GM12878 (cell line): ENCODE measurements at regions not wholly inside any gene's neighbourhood (a gene's known extent, or its start where the extent isn't known, plus 50 kb on each side); places are given as distances from the start of the nearest gene placed in this dataset.
A peak's percentile ranks its signal among the peaks of the same experiment; 100 is the strongest.

Experiments
- ATAC-seq: fragments of 200-7000 bp; cut with Tn5 transposase; 3 replicates; pipeline ENCODE4 v1.9.1; 2020; ENCODE audit warnings: mild to moderate bottlenecking, moderate library complexity
- BruUV-seq: library from RNA; stranded (reverse); fragments of 400-500 nt; replicated peaks from 2 replicates; lab custom pipeline; 2021; lab: Mats Ljungman, UMichigan
- CTCF ChIA-PET: fragments of 300-600 bp; sonication (Branson Sonifier 250); formaldehyde crosslinking; extraction: SDS; loops from one replicate; lab custom pipeline; 2021; ENCODE audit warnings: inconsistent platforms; lab: Yijun Ruan, JAX
- POLR2A ChIA-PET: fragments of 350-600 bp; formaldehyde crosslinking; extraction: SDS; loops from one replicate; lab custom pipeline; 2021; ENCODE audit warnings: inconsistent platforms; lab: Charles Lee
- RAD21 ChIA-PET: fragments of 300-600 bp; sonication (Branson Sonifier 250); formaldehyde crosslinking; loops from one replicate; lab custom pipeline; 2023; ENCODE audit warnings: antibody characterized with exemption; ENCODE audit not compliant: unreplicated experiment; lab: Charles Lee
- SMC1A ChIA-PET: fragments of 300-600 bp; sonication (Branson Sonifier 250); formaldehyde crosslinking; loops from one replicate; lab custom pipeline; 2023; ENCODE audit not compliant: unreplicated experiment, uncharacterized antibody; lab: Charles Lee
- DNase-seq: peaks from one replicate; pipeline ENCODE4 v3.0.0-alpha.2; 2011; ENCODE audit warnings: low read depth, low spot score
- FAIRE-seq: peaks from 3 replicates; lab custom pipeline; 2011; peaks lifted over from hg19 to GRCh38; lab: Jason Lieb, UNC
- H2AFZ ChIP-seq: 2 replicates; pipeline ENCODE4 v1.6.0; 2011; ENCODE audit warnings: low read depth, low read length, control low read depth; ENCODE audit not compliant: control insufficient read depth
- H3K27ac ChIP-seq: 2 replicates; pipeline ENCODE4 v1.5.1; 2011; ENCODE audit warnings: control low read depth; ENCODE audit not compliant: control insufficient read depth, insufficient read depth
- H3K27me3 ChIP-seq, 2 experiments: replicated peaks in 1 of 2; 2 replicates each; pipeline versions ENCODE4 v1.6.0 to v1.6.1; 2011; ENCODE audit warnings: low read length in 1 of 2; ENCODE audit not compliant: control insufficient read depth in 2 of 2, insufficient read depth in 2 of 2
- H3K36me3 ChIP-seq, 2 experiments: 2 replicates each; pipeline ENCODE4 v1.5.1; 2011; ENCODE audit warnings: low read length in 1 of 2; ENCODE audit not compliant: control insufficient read depth in 2 of 2, insufficient read depth in 2 of 2
- H3K4me1 ChIP-seq: 2 replicates; pipeline ENCODE4 v1.6.1; 2011; ENCODE audit warnings: mild to moderate bottlenecking, low read length, moderate library complexity, mixed read lengths; ENCODE audit not compliant: control insufficient read depth, insufficient read depth
- H3K4me2 ChIP-seq: 2 replicates; pipeline ENCODE4 v1.6.0; 2011; ENCODE audit warnings: control low read depth; ENCODE audit not compliant: control insufficient read depth, insufficient read depth
- H3K4me3 ChIP-seq: fragments of 200-600 bp; sonication (generic); 2 replicates; pipeline ENCODE4 v1.5.1; 2016
- H3K79me2 ChIP-seq: 2 replicates; pipeline ENCODE4 v1.6.0; 2011; ENCODE audit warnings: low read length; ENCODE audit not compliant: control insufficient read depth, insufficient read depth
- H3K9ac ChIP-seq: 2 replicates; pipeline ENCODE4 v1.8.0; 2011; ENCODE audit warnings: low read length, control low read depth, mixed read lengths; ENCODE audit not compliant: control insufficient read depth, insufficient read depth
- H3K9me3 ChIP-seq: replicated peaks from 3 replicates; pipeline ENCODE4 v1.5.1; 2011; ENCODE audit warnings: mild to moderate bottlenecking, low read length; ENCODE audit not compliant: control insufficient read depth, insufficient read depth
- H4K20me1 ChIP-seq: 2 replicates; pipeline ENCODE4 v1.6.0; 2011; ENCODE audit not compliant: control insufficient read depth, insufficient read depth
- ATF7 ChIP-seq: fragments of 450-650 bp; IDR thresholded peaks from 2 replicates; pipeline ENCODE4 v1.6.1; 2016; ENCODE audit warnings: low read depth, mild to moderate bottlenecking
- BHLHE40 ChIP-seq, 2 experiments: fragments of 450-650 bp in 1 of 2; IDR thresholded peaks; 2 replicates each; pipeline ENCODE4 v1.6.1; 2011 to 2017; ENCODE audit warnings: low read depth in 2 of 2, borderline replicate concordance in 1 of 2, improper control_type of control experiment in 1 of 2, low read length in 1 of 2, mild to moderate bottlenecking in 1 of 2
- CBX3 ChIP-seq: fragments of 200-600 bp; sonication (generic); IDR thresholded peaks from 2 replicates; pipeline ENCODE4 v1.6.1; 2016; ENCODE audit warnings: low read depth, borderline replicate concordance
- EGR1 ChIP-seq, 2 experiments: IDR thresholded peaks; 1 replicate in 1 of 2; 2 replicates in 1 of 2; pipeline ENCODE4 v1.6.1; 2011 to 2012; ENCODE audit warnings: low read depth in 2 of 2, low read length in 2 of 2, borderline replicate concordance in 1 of 2, mild to moderate bottlenecking in 1 of 2, moderate library complexity in 1 of 2
- EZH2 ChIP-seq: IDR thresholded peaks from 2 replicates; pipeline ENCODE4 v1.6.1; 2012; ENCODE audit warnings: low read depth, mild to moderate bottlenecking, control low read depth, inconsistent platforms, low read length, borderline replicate concordance; ENCODE audit not compliant: control insufficient read depth
- FOXK2 ChIP-seq: fragments of 450-650 bp; IDR thresholded peaks from 2 replicates; pipeline ENCODE4 v1.6.1; 2017; ENCODE audit warnings: mild to moderate bottlenecking, moderate library complexity
- KAT2A ChIP-seq: conservative IDR thresholded peaks from 2 replicates; pipeline ENCODE4 v1.6.1; 2011; ENCODE audit warnings: low read depth, low read length; ENCODE audit not compliant: control insufficient read depth
- NR2C2 ChIP-seq: IDR thresholded peaks from 2 replicates; pipeline ENCODE4 v1.6.1; 2011; ENCODE audit warnings: borderline replicate concordance, low read depth; ENCODE audit not compliant: control insufficient read depth, insufficient read length
- NR2F1 ChIP-seq: fragments of 450-650 bp; conservative IDR thresholded peaks from 2 replicates; pipeline ENCODE4 v1.6.1; 2017; ENCODE audit warnings: mild to moderate bottlenecking
- POLR2A ChIP-seq: IDR thresholded peaks from 2 replicates; pipeline ENCODE4 v1.6.1; 2011; ENCODE audit warnings: low read depth, mild to moderate bottlenecking, low read length
- RAD51 ChIP-seq: fragments of 450-650 bp; IDR thresholded peaks from 2 replicates; pipeline ENCODE4 v1.6.1; 2016; ENCODE audit warnings: moderate library complexity, mild to moderate bottlenecking, inconsistent platforms
- RELB ChIP-seq: fragments of 450-650 bp; IDR thresholded peaks from 2 replicates; pipeline ENCODE4 v1.6.1; 2017; ENCODE audit warnings: low read depth, mild to moderate bottlenecking, moderate library complexity
- SRF ChIP-seq, 2 experiments: IDR thresholded peaks; 2 replicates each; pipeline ENCODE4 v1.6.1; 2011; ENCODE audit warnings: low read depth in 2 of 2, low read length in 2 of 2, mild to moderate bottlenecking in 1 of 2, moderate library complexity in 1 of 2
- SUZ12 ChIP-seq: fragments of 200-600 bp; sonication (generic); IDR thresholded peaks from one replicate; pipeline ENCODE4 v1.6.1; 2018; ENCODE audit warnings: antibody characterized with exemption, mild to moderate bottlenecking; ENCODE audit not compliant: unreplicated experiment
- TARDBP ChIP-seq: IDR thresholded peaks from 2 replicates; pipeline ENCODE4 v1.6.1; 2016; ENCODE audit warnings: borderline replicate concordance
- USF1 ChIP-seq: IDR thresholded peaks from 2 replicates; pipeline ENCODE4 v1.6.1; 2011; ENCODE audit warnings: borderline replicate concordance, low read depth, mild to moderate bottlenecking, moderate library complexity, mixed read lengths, low read length; ENCODE audit not compliant: insufficient read depth; ENCODE audit errors: extremely low read length
- YY1 ChIP-seq: IDR thresholded peaks from 2 replicates; pipeline ENCODE4 v1.6.1; 2011; ENCODE audit warnings: low read depth, mild to moderate bottlenecking, low read length
- ZZZ3 ChIP-seq: IDR thresholded peaks from 2 replicates; pipeline ENCODE4 v1.6.1; 2011; ENCODE audit warnings: low read depth; ENCODE audit not compliant: control insufficient read depth, insufficient read length
- WGBS: methylation state at CpG from one replicate; pipeline ENCODE4 v1.1.6; 2016; ENCODE audit warnings: low lambda C conversion rate; ENCODE audit not compliant: insufficient replicate concordance, insufficient coverage; ENCODE audit errors: missing lambda C conversion rate; 5-methylcytosine and 5-hydroxymethylcytosine counted together
- in situ Hi-C: fragments of 300-500 bp; cut with MboI; formaldehyde crosslinking; loops from 9 replicates; pipeline ENCODE4 v1.14.3; 2018; ENCODE audit warnings: mixed read lengths
- intact Hi-C: fragments of 100-400 bp; cut with micrococcal nuclease; formaldehyde crosslinking; loops from one replicate; pipeline ENCODE4 v1.14.2; 2022; ENCODE audit not compliant: unreplicated experiment
- TF ChIP-seq, protein P1 (sequence below): IDR thresholded peaks from 2 replicates; pipeline ENCODE4 v1.6.1; 2011; ENCODE audit warnings: low read depth, low read length, improper control_type of control experiment, borderline replicate concordance
- TF ChIP-seq, protein P2 (sequence below): IDR thresholded peaks from 2 replicates; pipeline ENCODE4 v1.6.1; 2011; ENCODE audit warnings: borderline replicate concordance, low read depth, mild to moderate bottlenecking, moderate library complexity, low read length; ENCODE audit not compliant: insufficient read depth, poor library complexity, severe bottlenecking

- H3K9me3 ChIP-seq: no peaks in the 10 kb centered on the region
- in situ Hi-C loops: no loop called here
- no peak overlapping the region for H3K4me3 ChIP-seq
- H3K4me2 ChIP-seq: no peak overlapping the region
- ChIA-PET RAD21 (no interaction called here), CTCF (no interaction called here), SMC1A (no interaction called here), POLR2A (no interaction called here)
- no peaks in the 10 kb centered on the region for H4K20me1 ChIP-seq
- H3K9ac ChIP-seq: no peak overlapping the region
- no peaks in the 10 kb centered on the region for H3K4me1 ChIP-seq
- no peaks in the 10 kb centered on the region for H3K36me3 ChIP-seq
- H3K27me3 ChIP-seq: no peaks in the 10 kb centered on the region
- no peak overlapping the region for H2AFZ ChIP-seq
- TF ChIP-seq BHLHE40 (IDR thresholded peaks at IDR 0.05; ENCODE audit: borderline replicate concordance in 1 of 2, low read depth in 2 of 2, low read length in 1 of 2) (no peak), USF1 (no peak), ZZZ3 (no peak), RELB (no peak), ATF7 (no peak), EGR1 (IDR thresholded peaks at IDR 0.05; ENCODE audit: borderline replicate concordance in 1 of 2, low read depth in 2 of 2, low read length in 2 of 2) (no peak), NR2C2 (no peak), CBX3 (no peak), SUZ12 (no peak), KAT2A (no peak), FOXK2 (no peak), YY1 (no peak), RAD51 (no peak), TARDBP (no peak), POLR2A (no peak), EZH2 (no peak), NR2F1 (no peak), SRF (IDR thresholded peaks at IDR 0.05; ENCODE audit: low read depth in 2 of 2, low read length in 2 of 2) (no peak)
- TF ChIP-seq, protein P1, sequence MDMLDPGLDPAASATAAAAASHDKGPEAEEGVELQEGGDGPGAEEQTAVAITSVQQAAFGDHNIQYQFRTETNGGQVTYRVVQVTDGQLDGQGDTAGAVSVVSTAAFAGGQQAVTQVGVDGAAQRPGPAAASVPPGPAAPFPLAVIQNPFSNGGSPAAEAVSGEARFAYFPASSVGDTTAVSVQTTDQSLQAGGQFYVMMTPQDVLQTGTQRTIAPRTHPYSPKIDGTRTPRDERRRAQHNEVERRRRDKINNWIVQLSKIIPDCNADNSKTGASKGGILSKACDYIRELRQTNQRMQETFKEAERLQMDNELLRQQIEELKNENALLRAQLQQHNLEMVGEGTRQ: no peak
- TF ChIP-seq, protein P2, sequence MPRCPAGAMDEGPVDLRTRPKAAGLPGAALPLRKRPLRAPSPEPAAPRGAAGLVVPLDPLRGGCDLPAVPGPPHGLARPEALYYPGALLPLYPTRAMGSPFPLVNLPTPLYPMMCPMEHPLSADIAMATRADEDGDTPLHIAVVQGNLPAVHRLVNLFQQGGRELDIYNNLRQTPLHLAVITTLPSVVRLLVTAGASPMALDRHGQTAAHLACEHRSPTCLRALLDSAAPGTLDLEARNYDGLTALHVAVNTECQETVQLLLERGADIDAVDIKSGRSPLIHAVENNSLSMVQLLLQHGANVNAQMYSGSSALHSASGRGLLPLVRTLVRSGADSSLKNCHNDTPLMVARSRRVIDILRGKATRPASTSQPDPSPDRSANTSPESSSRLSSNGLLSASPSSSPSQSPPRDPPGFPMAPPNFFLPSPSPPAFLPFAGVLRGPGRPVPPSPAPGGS: no peak
- WGBS: 42% methylated on average over 3 of the region's 3 CpGs
- FAIRE-seq (no peak), ATAC-seq (peak; percentile 55), DNase-seq (no peak)
- H3K79me2 ChIP-seq: no peaks in the 10 kb centered on the region
- intact Hi-C loops: no loop called here
- no peak overlapping the region for H3K27ac ChIP-seq
- no TSS peak for BruUV-seq
Measured at GRCh38 chr2:22209545-22209944, 1085.8 kb downstream of the TDRD15 start.
